ENCODE measurements at regions not wholly inside any gene's neighbourhood (a gene's known extent, or its start where the extent isn't known, plus 50 kb on each side); places are given as distances from the start of the nearest gene placed in this dataset.

GRCh38 chr14:87139299-87139698 is 853.7 kb downstream of the GALC start:
- no peak overlapping the region for H3K27ac Mint-ChIP-seq
- DNase-seq (ENCODE audit: low spot score, unreplicated experiment) = no peak
- H3K36me3 Mint-ChIP-seq (ENCODE audit: insufficient read depth) = no peaks in the 10 kb centered on the region
- no peaks in the 10 kb centered on the region for H3K4me1 Mint-ChIP-seq (ENCODE audit: low read depth)
- no peaks in the 10 kb centered on the region for H3K27me3 Mint-ChIP-seq
- H3K4me3 Mint-ChIP-seq (ENCODE audit: low read depth) = no peak overlapping the region
- TF ChIP-seq CTCF (IDR thresholded peaks at IDR 0.05; ENCODE audit: unreplicated experiment) = no peak
- H3K9me3 Mint-ChIP-seq (ENCODE audit: low read depth) = no peaks in the 10 kb centered on the region

- Mint-ChIP-seq H3K27me3 (no peaks in the 10 kb centered on the region), H3K9me3 (ENCODE audit: low read depth) (no peaks in the 10 kb centered on the region), H3K4me3 (ENCODE audit: low read depth) (no peak overlapping the region), H3K4me1 (ENCODE audit: low read depth) (peaks cover 6% of the 10 kb centered on the region), H3K27ac (no peak overlapping the region), H3K36me3 (ENCODE audit: insufficient read depth) (no peaks in the 10 kb centered on the region)
- no peak for TF ChIP-seq CTCF (IDR thresholded peaks at IDR 0.05; ENCODE audit: unreplicated experiment)
- no peak for DNase-seq (ENCODE audit: low spot score, unreplicated experiment)
Observed at GRCh38 chr14:87133073-87133801, 859.7 kb downstream of the GALC start.

- Mint-ChIP-seq H3K4me1 (ENCODE audit: low read depth) (peaks cover 6% of the 10 kb centered on the region), H3K27me3 (no peaks in the 10 kb centered on the region), H3K27ac (no peak overlapping the region), H3K36me3 (ENCODE audit: insufficient read depth) (no peaks in the 10 kb centered on the region), H3K4me3 (ENCODE audit: low read depth) (no peak overlapping the region), H3K9me3 (ENCODE audit: low read depth) (no peaks in the 10 kb centered on the region)
- no peak for DNase-seq (ENCODE audit: low spot score, unreplicated experiment)
- TF ChIP-seq CTCF (IDR thresholded peaks at IDR 0.05; ENCODE audit: unreplicated experiment) = no peak
Observed at GRCh38 chr14:87131879-87132278, 861.1 kb downstream of the GALC start.

- Mint-ChIP-seq H3K9me3 (ENCODE audit: low read depth) (peaks cover 5% of the 10 kb centered on the region), H3K4me3 (ENCODE audit: low read depth) (no peak overlapping the region), H3K36me3 (ENCODE audit: insufficient read depth) (no peaks in the 10 kb centered on the region), H3K27me3 (no peaks in the 10 kb centered on the region), H3K27ac (no peak overlapping the region), H3K4me1 (ENCODE audit: low read depth) (no peaks in the 10 kb centered on the region)
- no peak for DNase-seq (ENCODE audit: low spot score, unreplicated experiment)
- no peak for TF ChIP-seq CTCF (IDR thresholded peaks at IDR 0.05; ENCODE audit: unreplicated experiment)
Observed at GRCh38 chr14:87122166-87122565, 870.8 kb downstream of the GALC start.

GRCh38 chr14:87121716-87122115 is 871.3 kb downstream of the GALC start:
- Mint-ChIP-seq H3K27ac (no peak overlapping the region), H3K9me3 (ENCODE audit: low read depth) (peaks cover 5% of the 10 kb centered on the region), H3K27me3 (no peaks in the 10 kb centered on the region), H3K4me1 (ENCODE audit: low read depth) (no peaks in the 10 kb centered on the region), H3K36me3 (ENCODE audit: insufficient read depth) (no peaks in the 10 kb centered on the region), H3K4me3 (ENCODE audit: low read depth) (no peak overlapping the region)
- no peak for TF ChIP-seq CTCF (IDR thresholded peaks at IDR 0.05; ENCODE audit: unreplicated experiment)
- DNase-seq (ENCODE audit: low spot score, unreplicated experiment) = no peak
